ENCODE measurements at regions not wholly inside any gene's neighbourhood (a gene's known extent, or its start where the extent isn't known, plus 50 kb on each side); places are given as distances from the start of the nearest gene placed in this dataset.

GRCh38 chr14:61948376-61948775, 186.2 kb downstream of the SNAPC1 start:
- Histone ChIP-seq H3F3A (ENCODE audit: insufficient read depth) (no peaks in the 10 kb centered on the region), H3K9ac (ENCODE audit: low read length) (no peak overlapping the region), H3K27me3 (ENCODE audit: low read length) (no peaks in the 10 kb centered on the region), H3K9me2 (replicated peaks; ENCODE audit: insufficient read depth, low read length) (no peaks in the 10 kb centered on the region), H3K4me3 (ENCODE audit: insufficient read depth, low read length, poor library complexity, severe bottlenecking) (no peak overlapping the region), H3K9me3 (ENCODE audit: insufficient read depth, low read length) (no peaks in the 10 kb centered on the region), H3K36me3 (ENCODE audit: low read length) (no peaks in the 10 kb centered on the region), H4K20me1 (ENCODE audit: low read depth, low read length) (no peaks in the 10 kb centered on the region), H3K4me2 (ENCODE audit: low read depth, low read length, poor library complexity, severe bottlenecking) (no peak overlapping the region), H3K79me2 (ENCODE audit: insufficient read depth, low read length) (no peaks in the 10 kb centered on the region), H2AFZ (ENCODE audit: low read depth, low read length, severe bottlenecking) (no peak overlapping the region), H3K27ac (ENCODE audit: low read depth, low read length) (no peak overlapping the region)
- TF ChIP-seq CTCF (IDR thresholded peaks at IDR 0.05; ENCODE audit: insufficient read depth, low read length, poor library complexity, severe bottlenecking) (no peak), EZH2phosphoT487 (conservative IDR thresholded peaks at IDR 0.05; ENCODE audit: low read length) (no peak)

- no peak overlapping the region for H3K4me3 ChIP-seq (ENCODE audit: insufficient read depth, low read length, poor library complexity, severe bottlenecking)
- H3K27me3 ChIP-seq (ENCODE audit: low read length): no peaks in the 10 kb centered on the region
- no peak overlapping the region for H2AFZ ChIP-seq (ENCODE audit: low read depth, low read length, severe bottlenecking)
- H3K36me3 ChIP-seq (ENCODE audit: low read length): no peaks in the 10 kb centered on the region
- H3K4me2 ChIP-seq (ENCODE audit: low read depth, low read length, poor library complexity, severe bottlenecking): no peak overlapping the region
- no peaks in the 10 kb centered on the region for H3K9me2 ChIP-seq (replicated peaks; ENCODE audit: insufficient read depth, low read length)
- no peaks in the 10 kb centered on the region for H3F3A ChIP-seq (ENCODE audit: insufficient read depth)
- TF ChIP-seq CTCF (IDR thresholded peaks at IDR 0.05; ENCODE audit: insufficient read depth, low read length, poor library complexity, severe bottlenecking): no peak
- H3K79me2 ChIP-seq (ENCODE audit: insufficient read depth, low read length): no peaks in the 10 kb centered on the region
- no peak overlapping the region for H3K9ac ChIP-seq (ENCODE audit: low read length)
- no peaks in the 10 kb centered on the region for H3K9me3 ChIP-seq (ENCODE audit: insufficient read depth, low read length)
- no peak overlapping the region for H3K27ac ChIP-seq (ENCODE audit: low read depth, low read length)
- H4K20me1 ChIP-seq (ENCODE audit: low read depth, low read length): no peaks in the 10 kb centered on the region
These were observed 188.1 kb downstream of the SNAPC1 start for GRCh38 chr14:61950340-61950739.

DNA sequence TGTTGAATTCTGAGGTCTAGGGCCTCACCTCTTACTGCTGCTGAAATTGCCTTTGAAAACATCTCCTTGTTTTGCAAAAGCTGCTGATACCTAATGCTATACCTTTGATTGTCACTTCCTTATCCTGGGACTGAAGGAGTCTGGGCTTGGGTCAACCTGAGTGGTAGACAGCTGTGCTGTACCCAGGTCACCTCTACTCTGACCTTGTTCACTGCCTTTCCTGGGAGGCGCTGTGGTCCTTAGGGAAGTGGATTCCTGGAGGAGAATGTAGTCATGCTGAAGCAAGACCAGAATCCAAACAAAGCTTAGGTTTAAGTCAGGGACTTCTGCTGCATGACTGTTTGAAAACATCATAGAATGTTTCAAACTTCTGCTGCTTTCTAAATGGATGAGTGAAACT, 191.4 kb downstream of the SNAPC1 start:
- H3K36me3 ChIP-seq (ENCODE audit: low read length): no peaks in the 10 kb centered on the region; the same call in 1 of the 2 replicates
- H3K4me3 ChIP-seq (ENCODE audit: insufficient read depth, low read length, poor library complexity, severe bottlenecking): no peak overlapping the region
- H4K20me1 ChIP-seq (ENCODE audit: low read depth, low read length): no peaks in the 10 kb centered on the region
- H3K4me2 ChIP-seq (ENCODE audit: low read depth, low read length, poor library complexity, severe bottlenecking): no peak overlapping the region
- H3K9ac ChIP-seq (ENCODE audit: low read length): no peak overlapping the region
- H3K27me3 ChIP-seq (ENCODE audit: low read length): no peaks in the 10 kb centered on the region
- H3K9me3 ChIP-seq (ENCODE audit: insufficient read depth, low read length): peaks cover 4% of the 10 kb centered on the region; the same call in 1 of the 2 replicates
- H3F3A ChIP-seq (ENCODE audit: insufficient read depth): no peaks in the 10 kb centered on the region
- H3K79me2 ChIP-seq (ENCODE audit: insufficient read depth, low read length): no peaks in the 10 kb centered on the region
- TF ChIP-seq EZH2phosphoT487 (conservative IDR thresholded peaks at IDR 0.05; ENCODE audit: low read length) (no peak), CTCF (IDR thresholded peaks at IDR 0.05; ENCODE audit: insufficient read depth, low read length, poor library complexity, severe bottlenecking) (no peak)
- no peak overlapping the region for H2AFZ ChIP-seq (ENCODE audit: low read depth, low read length, severe bottlenecking)
- H3K9me2 ChIP-seq (replicated peaks; ENCODE audit: insufficient read depth, low read length): no peaks in the 10 kb centered on the region
- H3K27ac ChIP-seq (ENCODE audit: low read depth, low read length): no peak overlapping the region

Data from SU-DHL-6 (cell line).